ENCODE measurements at regions not wholly inside any gene's neighbourhood (a gene's known extent, or its start where the extent isn't known, plus 50 kb on each side); places are given as distances from the start of the nearest gene placed in this dataset.

DNA sequence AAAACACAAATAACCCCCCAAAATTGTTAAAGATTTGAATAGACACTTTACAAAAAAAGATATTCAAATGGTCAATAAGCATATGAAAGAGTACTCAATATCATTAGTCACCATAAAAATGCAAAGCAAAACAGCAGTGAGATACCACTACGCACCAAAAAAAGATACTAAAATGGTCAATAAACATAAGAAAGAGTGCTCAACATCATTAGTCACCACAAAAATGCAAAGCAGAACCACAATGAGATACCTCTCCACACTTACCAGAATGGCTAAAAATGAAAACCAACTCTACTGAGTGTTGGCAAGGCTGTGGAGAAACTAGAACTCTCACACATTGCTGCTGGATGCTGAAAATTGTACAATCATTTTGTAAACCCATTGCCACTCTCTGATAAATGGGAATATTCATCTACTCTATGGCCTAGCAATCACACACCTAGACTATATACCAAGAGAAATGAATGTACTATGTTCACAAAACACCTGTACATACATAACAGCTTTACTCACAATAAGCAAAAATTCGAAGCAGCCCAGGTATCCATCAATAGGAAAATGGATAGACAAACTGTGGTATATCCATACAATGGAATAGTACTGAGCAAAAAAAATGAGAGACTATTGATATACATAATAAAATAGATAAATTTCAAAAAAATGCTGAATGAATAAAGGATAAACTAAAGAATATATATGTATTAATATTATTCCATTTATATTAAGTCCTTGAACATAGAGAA, 205.0 kb upstream of the DAPK1 start:
- no peak for DNase-seq

GRCh38 chr9:87294126-87294525, 203.5 kb upstream of the DAPK1 start:
- DNase-seq = no peak

DNA sequence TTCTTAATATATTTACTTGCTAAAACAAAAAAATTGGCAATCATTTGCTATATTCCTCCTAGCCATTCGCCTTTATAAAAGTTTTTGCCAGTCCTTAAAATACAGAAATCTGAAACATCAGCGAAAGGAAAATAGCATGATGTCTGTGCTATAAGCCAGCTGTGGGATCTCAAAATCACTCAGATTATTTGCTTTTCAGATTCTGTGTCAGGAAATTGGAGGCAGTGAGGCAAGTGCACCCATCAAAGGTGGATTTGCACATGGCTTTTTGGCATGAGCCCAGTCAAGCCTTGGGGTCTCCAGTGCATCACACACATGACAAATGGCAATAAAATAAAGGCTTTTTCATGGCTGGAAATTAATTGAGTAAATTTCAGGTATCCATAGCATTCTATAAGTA, 196.8 kb upstream of the DAPK1 start:
- no peak for DNase-seq

DNA sequence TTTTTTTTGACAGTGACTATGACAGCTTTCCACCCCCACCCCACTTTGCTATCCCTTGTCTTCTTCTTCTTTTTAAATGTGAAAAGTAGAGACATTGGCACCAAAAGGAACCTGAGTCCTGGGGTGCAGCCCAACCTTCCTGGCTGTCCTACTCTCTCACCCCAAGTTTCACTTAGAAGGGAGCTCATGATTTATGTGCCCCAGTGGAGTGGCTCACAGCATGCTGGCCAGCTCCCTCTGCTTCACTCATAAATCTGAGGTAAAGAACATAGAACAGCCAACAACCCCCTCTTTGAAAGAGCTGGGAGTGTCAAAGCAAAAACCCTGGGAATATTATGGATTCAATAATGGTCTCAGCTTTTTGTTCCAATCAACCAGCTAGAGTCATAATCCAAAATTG, 196.3 kb upstream of the DAPK1 start:
- no peak for DNase-seq

DNA sequence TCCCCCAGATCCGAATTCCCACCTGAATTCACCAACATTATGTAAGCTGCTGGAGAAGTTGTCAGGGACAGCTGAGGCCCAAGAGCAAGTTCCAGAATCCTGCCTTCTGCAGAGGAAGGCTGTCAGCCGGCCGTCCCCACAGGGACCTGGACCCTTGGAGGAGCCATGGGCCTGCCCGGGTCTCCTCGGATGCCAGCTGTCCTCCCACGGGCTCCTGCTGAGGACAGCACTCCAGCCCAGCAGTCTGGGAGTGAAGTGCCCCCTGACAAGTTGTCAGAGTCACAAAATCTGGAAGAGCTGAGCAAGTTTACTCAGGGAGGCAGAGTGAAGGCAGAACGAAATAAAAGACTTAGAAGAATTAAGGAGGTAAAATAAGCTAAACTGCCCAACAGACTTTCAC, 192.5 kb upstream of the DAPK1 start:
- no peak for DNase-seq

GRCh38 chr9:87306006-87306405, 191.7 kb upstream of the DAPK1 start:
- no peak for DNase-seq

GRCh38 chr9:87307848-87308247, 189.8 kb upstream of the DAPK1 start:
- DNase-seq = no peak

DNA sequence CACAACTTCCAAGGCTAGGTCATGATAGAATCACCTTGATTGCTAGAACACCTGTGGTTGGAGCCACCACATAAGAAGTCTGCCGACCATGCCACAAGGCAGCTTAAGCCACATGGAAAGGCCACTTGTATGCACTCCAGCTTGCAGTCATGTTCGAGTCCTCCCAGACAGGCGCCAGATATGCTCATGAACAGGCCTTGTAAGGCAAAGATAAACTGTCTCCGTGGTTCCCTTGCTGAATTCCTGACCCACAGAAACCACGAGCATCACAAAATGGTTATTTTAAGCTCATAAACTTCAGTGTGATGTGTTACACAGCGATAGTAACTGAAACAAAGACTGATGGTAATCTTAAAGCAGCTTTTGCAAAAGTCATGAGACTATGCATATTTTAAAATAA, 188.4 kb upstream of the DAPK1 start:
- no peak for DNase-seq

- DNase-seq = no peak
These were observed 186.7 kb upstream of the DAPK1 start for GRCh38 chr9:87310827-87311523.

- DNase-seq = no peak
These were observed 178.0 kb upstream of the DAPK1 start for GRCh38 chr9:87319656-87320055.

DNA sequence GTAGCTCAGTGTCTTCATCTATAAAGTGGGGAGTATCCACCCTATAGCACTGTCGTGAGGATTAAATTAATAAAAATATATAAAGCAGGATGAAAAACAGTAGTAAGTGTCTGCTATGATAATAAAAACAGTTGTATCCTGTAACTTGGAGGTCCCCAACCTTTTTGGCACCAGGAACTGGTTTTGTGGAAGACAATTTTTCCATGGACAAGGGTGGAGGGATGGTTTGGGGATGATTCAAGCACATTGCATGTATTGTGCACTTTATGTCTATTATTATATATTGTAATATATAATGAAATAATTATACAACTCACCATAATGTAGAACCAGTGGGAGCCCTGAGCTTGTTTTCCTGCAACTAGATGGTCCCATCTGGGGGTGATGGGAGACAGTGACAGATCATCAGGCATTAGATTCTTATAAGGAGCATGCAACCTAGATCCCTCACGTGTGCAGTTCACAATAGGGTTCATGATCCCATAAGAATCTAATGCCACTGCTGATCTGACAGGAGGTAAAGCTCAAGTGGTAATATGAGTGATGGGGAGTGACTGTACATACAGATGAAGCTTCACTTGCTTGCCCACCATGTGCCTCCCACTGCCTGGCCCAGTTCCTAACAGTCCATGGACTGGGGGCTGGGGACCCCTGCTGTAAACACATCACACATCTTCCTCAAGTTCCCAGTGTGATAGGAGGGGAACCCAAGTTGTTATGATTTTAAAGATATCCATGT, 177.4 kb upstream of the DAPK1 start:
- no peak for DNase-seq

DNA sequence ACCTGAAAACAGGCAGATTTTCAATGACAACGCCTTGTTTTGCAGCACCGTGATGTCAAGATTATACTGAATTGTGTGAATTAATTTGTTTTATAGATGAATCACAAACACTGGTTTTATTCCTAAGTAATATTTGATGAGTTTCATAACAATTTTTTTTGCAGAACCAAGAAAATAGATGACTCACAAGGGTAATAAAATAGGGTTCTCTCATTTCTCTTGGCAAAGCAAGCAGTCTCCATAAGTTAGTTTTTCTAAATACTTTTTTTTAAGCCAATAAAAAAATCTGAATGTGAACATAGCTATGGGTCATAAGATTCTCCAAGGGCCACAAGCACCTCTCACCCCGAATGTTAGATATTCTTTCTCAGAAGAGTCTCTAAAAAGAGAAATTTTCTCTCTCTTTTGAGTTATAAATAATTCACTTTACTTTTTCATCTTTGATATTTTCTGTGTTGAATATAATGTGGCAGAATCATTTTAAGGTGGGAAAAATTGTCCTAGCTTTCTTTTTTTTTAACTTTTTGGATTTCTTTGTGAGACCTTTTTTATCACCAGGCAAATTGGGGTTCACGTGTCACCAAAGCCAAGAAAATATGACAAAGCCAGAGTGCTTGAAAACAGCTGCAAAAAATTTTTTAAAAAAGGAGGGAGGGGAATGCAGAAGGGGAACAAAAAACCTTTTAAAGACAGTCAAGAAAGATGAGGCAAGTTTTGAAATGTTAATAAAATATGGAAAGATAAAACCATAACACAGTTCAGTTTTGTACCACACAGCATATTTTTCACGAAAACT, 174.6 kb upstream of the DAPK1 start:
- DNase-seq = no peak

GRCh38 chr9:87323928-87324327, 173.7 kb upstream of the DAPK1 start:
- no peak for DNase-seq

- DNase-seq = peak; percentile 3
These were observed 173.0 kb upstream of the DAPK1 start for GRCh38 chr9:87324613-87325194.

GRCh38 chr9:87327575-87328125, 170.0 kb upstream of the DAPK1 start:
- DNase-seq = no peak

DNA sequence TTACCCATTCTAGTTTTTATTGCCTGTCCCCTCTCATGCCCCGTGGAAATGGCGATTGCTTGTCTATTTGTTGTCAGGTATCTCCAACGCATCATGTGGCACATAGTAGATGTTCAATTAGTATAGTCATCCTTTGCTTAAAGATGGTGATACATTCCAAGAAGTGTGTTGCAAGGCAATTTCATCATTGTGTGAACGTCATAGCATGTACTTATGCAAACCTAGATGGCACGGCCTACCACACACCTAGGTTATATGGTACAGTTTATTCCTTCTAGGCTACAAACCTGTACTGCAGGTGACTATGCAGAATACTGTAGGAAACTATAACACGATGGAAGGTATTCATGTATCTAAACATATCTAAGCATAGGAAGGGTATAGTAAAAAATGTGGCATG, 163.9 kb upstream of the DAPK1 start:
- no peak for DNase-seq

GRCh38 chr9:87334366-87334765, 163.3 kb upstream of the DAPK1 start:
- no peak for DNase-seq

GRCh38 chr9:87336407-87336806, 161.3 kb upstream of the DAPK1 start:
- DNase-seq = no peak

DNA sequence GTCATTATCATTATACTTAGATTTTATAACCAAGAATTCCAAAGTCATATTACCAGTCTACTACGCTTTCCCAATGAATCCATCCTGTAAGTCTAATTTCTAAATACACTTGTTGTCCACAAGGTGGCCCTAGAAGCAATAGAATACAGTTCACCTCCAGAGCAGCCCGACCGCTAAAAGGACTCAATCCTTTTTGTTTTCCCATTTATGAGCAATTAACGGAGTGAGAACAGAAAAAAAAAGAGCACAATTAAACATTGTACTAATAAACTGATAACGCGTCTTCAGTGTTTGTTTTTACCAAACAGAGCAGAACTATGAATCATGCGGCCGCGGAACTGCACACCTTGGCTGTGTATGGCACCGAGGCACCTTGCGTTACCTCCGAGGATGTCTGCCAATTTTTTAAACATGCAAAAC, 160.7 kb upstream of the DAPK1 start:
- DNase-seq = peak; percentile 87

GRCh38 chr9:87337335-87338087, 160.2 kb upstream of the DAPK1 start:
- peak; percentile 49 for DNase-seq
